ENCODE measurements at regions not wholly inside any gene's neighbourhood (a gene's known extent, or its start where the extent isn't known, plus 50 kb on each side); places are given as distances from the start of the nearest gene placed in this dataset.

DNA sequence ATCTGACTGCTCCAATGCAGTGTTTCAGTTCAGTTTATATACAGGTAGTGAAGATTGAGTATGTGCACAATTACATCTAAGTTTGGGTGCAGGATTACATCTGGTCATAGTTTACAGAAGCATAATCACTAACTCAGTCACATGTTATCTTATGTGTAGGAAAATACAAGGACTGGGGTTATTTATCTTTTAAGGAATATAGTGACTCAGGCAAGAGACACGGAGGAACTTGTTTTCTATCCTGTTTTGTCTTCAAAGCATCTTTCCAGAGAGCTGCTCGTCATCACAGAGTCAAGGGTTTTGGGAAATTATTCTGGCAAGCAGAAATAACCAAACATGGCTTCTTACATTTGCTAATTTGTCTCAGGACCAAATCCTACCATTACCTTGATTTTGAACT is 1371.5 kb upstream of the TMEFF2 start:
- POLR2A ChIA-PET, result no interaction called here
- TF ChIP-seq ZNF556 (CRISPR knock-in tag; IDR thresholded peaks at IDR 0.05; ENCODE audit: borderline replicate concordance) (no peak), CCAR2 (optimal IDR thresholded peaks at IDR 0.05; ENCODE audit: low read depth, low read length) (no peak), HOXD1 (CRISPR knock-in tag; IDR thresholded peaks at IDR 0.05) (no peak), BHLHE40 (IDR thresholded peaks at IDR 0.05; ENCODE audit: low read length) (no peak), KDM2A (CRISPR knock-in tag; IDR thresholded peaks at IDR 0.05; ENCODE audit: borderline replicate concordance, low read depth) (no peak)
- Histone ChIP-seq H3K36me3 (replicated peaks in 1 of 2; ENCODE audit: control insufficient read depth in 1 of 2, insufficient read depth in 2 of 2, low read length in 2 of 2) (no peaks in the 10 kb centered on the region), H3K9ac (ENCODE audit: insufficient read depth, low read depth, low read length) (no peak overlapping the region), H3K27ac (ENCODE audit: extremely low read length, insufficient read depth, low read length) (no peak overlapping the region), H2AFZ (ENCODE audit: low read length) (no peak overlapping the region), H3K4me1 (ENCODE audit: insufficient read depth, low read length) (no peaks in the 10 kb centered on the region), H4K20me1 (ENCODE audit: insufficient read depth, low read length) (no peaks in the 10 kb centered on the region), H3K79me2 (ENCODE audit: insufficient read depth, low read length) (no peaks in the 10 kb centered on the region), H3K9me3 (ENCODE audit: low read length) (no peaks in the 10 kb centered on the region), H3K27me3 (ENCODE audit: control insufficient read depth in 1 of 2, insufficient read depth in 2 of 2, low read length in 2 of 2) (no peaks in the 10 kb centered on the region), H3K4me2 (ENCODE audit: low read depth, low read length) (no peak overlapping the region), H3K4me3 (replicated peaks in 1 of 3; ENCODE audit: insufficient read depth in 1 of 3, low read depth in 2 of 3, low read length in 3 of 3) (no peak overlapping the region)
- no TSS peak for BruUV-seq (replicated peaks)
- CTCF ChIA-PET (ENCODE audit: low intra/inter-chr PET ratio, low total read pairs), result no interaction called here
- DNase-seq (ENCODE audit: low spot score), result no peak
- in situ Hi-C loops (cut with HindIII; ENCODE audit: extremely low pct_ligation_motif_present, low pct_unique_long_range_greater_than_20kb) (no loop called here), intact Hi-C loops (cut with micrococcal nuclease; ENCODE audit: unreplicated experiment) (no loop called here)
- 8% methylated on average over 2 of the region's 2 CpGs for WGBS (ENCODE audit: low lambda C conversion rate)
- no peak for ATAC-seq
- no peak for FAIRE-seq

DNA sequence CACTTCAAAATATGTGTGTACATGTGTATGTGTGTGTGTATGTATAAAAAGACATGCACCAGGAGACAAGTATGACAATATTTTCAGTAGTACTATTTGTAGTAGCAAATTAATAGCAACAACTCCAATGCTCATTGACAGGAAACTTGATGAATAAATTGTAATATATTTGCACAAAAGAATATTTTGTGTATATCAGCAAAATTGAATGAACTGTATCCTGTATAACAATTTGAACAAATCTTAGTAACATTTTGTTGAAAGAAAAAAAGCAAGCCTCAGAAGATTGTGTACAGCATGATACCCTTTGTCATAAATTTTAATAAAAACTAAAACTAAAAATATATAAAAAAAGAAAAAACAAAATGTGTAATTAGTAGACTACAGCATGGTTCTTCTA is 1367.3 kb upstream of the TMEFF2 start:
- ChIA-PET CTCF (ENCODE audit: low intra/inter-chr PET ratio, low total read pairs) (no interaction called here), POLR2A (no interaction called here)
- in situ Hi-C loops (cut with HindIII; ENCODE audit: extremely low pct_ligation_motif_present, low pct_unique_long_range_greater_than_20kb), result no loop called here

More for the DNA sequence above, 1367.3 kb upstream of the TMEFF2 start:
- no peak overlapping the region for H2AFZ ChIP-seq (ENCODE audit: low read length)
- no peaks in the 10 kb centered on the region for H3K9me3 ChIP-seq (ENCODE audit: low read length)
- no peak overlapping the region for H3K4me2 ChIP-seq (ENCODE audit: low read depth, low read length)
- no peak overlapping the region for H3K27ac ChIP-seq (ENCODE audit: extremely low read length, insufficient read depth, low read length)
- no peak overlapping the region for H3K9ac ChIP-seq (ENCODE audit: insufficient read depth, low read depth, low read length)
- TF ChIP-seq MAFK (conservative IDR thresholded peaks at IDR 0.05 in 1 of 2, IDR thresholded peaks at IDR 0.05 in 1 of 2; ENCODE audit: low read length in 2 of 2) (peak; percentile 37 to 68; a peak in 3 of 4 replicates), MAFF (IDR thresholded peaks at IDR 0.05; ENCODE audit: low read depth, low read length) (peak; percentile 61; the same call in 1 of the 2 replicates)
- TF ChIP-seq, protein P1, sequence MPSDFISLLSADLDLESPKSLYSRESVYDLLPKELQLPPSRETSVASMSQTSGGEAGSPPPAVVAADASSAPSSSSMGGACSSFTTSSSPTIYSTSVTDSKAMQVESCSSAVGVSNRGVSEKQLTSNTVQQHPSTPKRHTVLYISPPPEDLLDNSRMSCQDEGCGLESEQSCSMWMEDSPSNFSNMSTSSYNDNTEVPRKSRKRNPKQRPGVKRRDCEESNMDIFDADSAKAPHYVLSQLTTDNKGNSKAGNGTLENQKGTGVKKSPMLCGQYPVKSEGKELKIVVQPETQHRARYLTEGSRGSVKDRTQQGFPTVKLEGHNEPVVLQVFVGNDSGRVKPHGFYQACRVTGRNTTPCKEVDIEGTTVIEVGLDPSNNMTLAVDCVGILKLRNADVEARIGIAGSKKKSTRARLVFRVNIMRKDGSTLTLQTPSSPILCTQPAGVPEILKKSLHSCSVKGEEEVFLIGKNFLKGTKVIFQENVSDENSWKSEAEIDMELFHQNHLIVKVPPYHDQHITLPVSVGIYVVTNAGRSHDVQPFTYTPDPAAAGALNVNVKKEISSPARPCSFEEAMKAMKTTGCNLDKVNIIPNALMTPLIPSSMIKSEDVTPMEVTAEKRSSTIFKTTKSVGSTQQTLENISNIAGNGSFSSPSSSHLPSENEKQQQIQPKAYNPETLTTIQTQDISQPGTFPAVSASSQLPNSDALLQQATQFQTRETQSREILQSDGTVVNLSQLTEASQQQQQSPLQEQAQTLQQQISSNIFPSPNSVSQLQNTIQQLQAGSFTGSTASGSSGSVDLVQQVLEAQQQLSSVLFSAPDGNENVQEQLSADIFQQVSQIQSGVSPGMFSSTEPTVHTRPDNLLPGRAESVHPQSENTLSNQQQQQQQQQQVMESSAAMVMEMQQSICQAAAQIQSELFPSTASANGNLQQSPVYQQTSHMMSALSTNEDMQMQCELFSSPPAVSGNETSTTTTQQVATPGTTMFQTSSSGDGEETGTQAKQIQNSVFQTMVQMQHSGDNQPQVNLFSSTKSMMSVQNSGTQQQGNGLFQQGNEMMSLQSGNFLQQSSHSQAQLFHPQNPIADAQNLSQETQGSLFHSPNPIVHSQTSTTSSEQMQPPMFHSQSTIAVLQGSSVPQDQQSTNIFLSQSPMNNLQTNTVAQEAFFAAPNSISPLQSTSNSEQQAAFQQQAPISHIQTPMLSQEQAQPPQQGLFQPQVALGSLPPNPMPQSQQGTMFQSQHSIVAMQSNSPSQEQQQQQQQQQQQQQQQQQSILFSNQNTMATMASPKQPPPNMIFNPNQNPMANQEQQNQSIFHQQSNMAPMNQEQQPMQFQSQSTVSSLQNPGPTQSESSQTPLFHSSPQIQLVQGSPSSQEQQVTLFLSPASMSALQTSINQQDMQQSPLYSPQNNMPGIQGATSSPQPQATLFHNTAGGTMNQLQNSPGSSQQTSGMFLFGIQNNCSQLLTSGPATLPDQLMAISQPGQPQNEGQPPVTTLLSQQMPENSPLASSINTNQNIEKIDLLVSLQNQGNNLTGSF (CRISPR knock-in tag; IDR thresholded peaks at IDR 0.05), result no peak
- H3K27me3 ChIP-seq (ENCODE audit: control insufficient read depth in 1 of 2, insufficient read depth in 2 of 2, low read length in 2 of 2), result no peaks in the 10 kb centered on the region
- H3K4me3 ChIP-seq (replicated peaks in 1 of 3; ENCODE audit: insufficient read depth in 1 of 3, low read depth in 2 of 3, low read length in 3 of 3), result no peak overlapping the region
- H3K4me1 ChIP-seq (ENCODE audit: insufficient read depth, low read length), result no peaks in the 10 kb centered on the region
- H3K36me3 ChIP-seq (replicated peaks in 1 of 2; ENCODE audit: control insufficient read depth in 1 of 2, insufficient read depth in 2 of 2, low read length in 2 of 2), result no peaks in the 10 kb centered on the region
- intact Hi-C loops (cut with micrococcal nuclease; ENCODE audit: unreplicated experiment), result no loop called here
- no peaks in the 10 kb centered on the region for H4K20me1 ChIP-seq (ENCODE audit: insufficient read depth, low read length)
- ATAC-seq (no peak), DNase-seq (ENCODE audit: low spot score) (no peak), FAIRE-seq (no peak)
- no TSS peak for BruUV-seq (replicated peaks)
- H3K79me2 ChIP-seq (ENCODE audit: insufficient read depth, low read length), result no peaks in the 10 kb centered on the region
